BLaER1 treated with 17β-estradiol and CSF1 and Interleukin-3, amounts not matched to agents 10 nM and 100 nM (cell line): ENCODE measurements at regions not wholly inside any gene's neighbourhood (a gene's known extent, or its start where the extent isn't known, plus 50 kb on each side); places are given as distances from the start of the nearest gene placed in this dataset.
A peak's percentile ranks its signal among the peaks of the same experiment; 100 is the strongest.
"Not testable (repeated sequence)": the region's sequence is repeated elsewhere in the genome, so short reads cannot be mapped to it uniquely, and the experiment has no call there.

Source experiments
- H3K27ac ChIP-seq, 11 experiments: shearing (Covaris generic); formaldehyde crosslinking; 2 replicates each; pipeline ENCODE4 v1.8.1; 2022
- H3K27me3 ChIP-seq, 11 experiments: shearing (Covaris generic); formaldehyde crosslinking; 2 replicates each; pipeline ENCODE4 v1.8.1; 2022
- H3K36me3 ChIP-seq, 11 experiments: shearing (Covaris generic); formaldehyde crosslinking; 2 replicates each; pipeline ENCODE4 v1.8.1; 2022
- H3K4me1 ChIP-seq, 10 experiments: shearing (Covaris generic); formaldehyde crosslinking; 2 replicates each; pipeline ENCODE4 v1.8.1; 2022
- H3K4me2 ChIP-seq, 11 experiments: shearing (Covaris generic); formaldehyde crosslinking; 2 replicates each; pipeline ENCODE4 v1.8.1; 2022
- H3K4me3 ChIP-seq, 10 experiments: shearing (Covaris generic); formaldehyde crosslinking; 2 replicates each; pipeline ENCODE4 v1.8.1; 2022
- H3K9ac ChIP-seq, 11 experiments: shearing (Covaris generic); formaldehyde crosslinking; 2 replicates each; pipeline ENCODE4 v1.8.1; 2022
- H3K9me3 ChIP-seq, 11 experiments: shearing (Covaris generic); formaldehyde crosslinking; replicated peaks in 1 of 11; 2 replicates each; pipeline ENCODE4 v1.8.1; 2022
- H4K20me1 ChIP-seq, 11 experiments: shearing (Covaris generic); formaldehyde crosslinking; 2 replicates each; pipeline ENCODE4 v1.8.1; 2022
- Cebpa-rat ChIP-seq, 11 experiments: shearing (Covaris generic); IDR thresholded peaks; 2 replicates each; pipeline ENCODE4 v1.8.1; 2022

GRCh38 chr15:81783076-81783475 is 262.7 kb downstream of the MEX3B start:
- no peak for TF ChIP-seq Cebpa-rat (IDR thresholded peaks at IDR 0.05)
- Histone ChIP-seq H3K4me3 (no peak overlapping the region), H3K4me1 (peaks cover 0 to 34% (median 11%) of the 10 kb centered on the region in 10 experiments; a peak in 12 of 20 replicates), H3K27me3 (no peaks in the 10 kb centered on the region), H3K27ac (no peak overlapping the region), H4K20me1 (no peaks in the 10 kb centered on the region), H3K9ac (no peak overlapping the region), H3K4me2 (no peak overlapping the region), H3K36me3 (no peaks in the 10 kb centered on the region), H3K9me3 (peaks cover 0 to 5% (median 0%) of the 10 kb centered on the region in 11 experiments; a peak in 2 of 22 replicates)

GRCh38 chr15:81781395-81781794 is 264.4 kb downstream of the MEX3B start:
- Histone ChIP-seq H3K4me1 (peaks cover 0 to 34% (median 11%) of the 10 kb centered on the region in 10 experiments; a peak in 12 of 20 replicates), H3K27me3 (no peaks in the 10 kb centered on the region), H3K36me3 (no peaks in the 10 kb centered on the region)

GRCh38 chr15:81780966-81781365 is 264.9 kb downstream of the MEX3B start:
- H3K4me1 ChIP-seq, result peaks cover 0 to 34% (median 11%) of the 10 kb centered on the region in 10 experiments; a peak in 12 of 20 replicates
- no peak for TF ChIP-seq Cebpa-rat (IDR thresholded peaks at IDR 0.05)
- peak overlapping the region in 1 of 11 experiments; percentile 38; a peak in 2 of 22 replicates for H3K9ac ChIP-seq
- H3K4me3 ChIP-seq, result no peak overlapping the region
- H3K4me2 ChIP-seq, result peak overlapping the region in 8 of 11 experiments; percentile 1 to 68 (median 46); a peak in 10 of 22 replicates
- no peaks in the 10 kb centered on the region for H3K27me3 ChIP-seq
- H3K9me3 ChIP-seq, result peaks cover 0 to 5% (median 0%) of the 10 kb centered on the region in 11 experiments; a peak in 2 of 22 replicates
- H4K20me1 ChIP-seq, result no peaks in the 10 kb centered on the region
- no peaks in the 10 kb centered on the region for H3K36me3 ChIP-seq
- H3K27ac ChIP-seq, result peak overlapping the region in 6 of 11 experiments; percentile 17 to 78 (median 58); a peak in 10 of 22 replicates

More at GRCh38 chr15:81781395-81781794, 264.4 kb downstream of the MEX3B start:
- no peak for TF ChIP-seq Cebpa-rat (IDR thresholded peaks at IDR 0.05)
- Histone ChIP-seq H3K9me3 (peaks cover 0 to 5% (median 0%) of the 10 kb centered on the region in 11 experiments; a peak in 2 of 22 replicates), H3K27ac (peak overlapping the region in 6 of 11 experiments; percentile 17 to 78 (median 58); a peak in 9 of 22 replicates), H3K4me3 (no peak overlapping the region), H4K20me1 (no peaks in the 10 kb centered on the region), H3K9ac (peak overlapping the region in 1 of 11 experiments; percentile 38; a peak in 2 of 22 replicates), H3K4me2 (peak overlapping the region in 9 of 11 experiments; percentile 1 to 68 (median 50); a peak in 13 of 22 replicates)

- Histone ChIP-seq H3K9me3 (0 out of 22 replicates have a peak, but pooled peaks cover 0 to 4% (median 0%) of the 10 kb centered on the region in 11 experiments), H3K27me3 (no peaks in the 10 kb centered on the region), H4K20me1 (no peaks in the 10 kb centered on the region), H3K4me2 (no peak overlapping the region), H3K9ac (no peak overlapping the region), H3K36me3 (no peaks in the 10 kb centered on the region), H3K27ac (no peak overlapping the region), H3K4me3 (no peak overlapping the region), H3K4me1 (peaks cover 0 to 26% (median 11%) of the 10 kb centered on the region in 10 experiments; a peak in 12 of 20 replicates)
- no peak for TF ChIP-seq Cebpa-rat (IDR thresholded peaks at IDR 0.05)
These were observed 266.6 kb downstream of the MEX3B start for GRCh38 chr15:81779181-81779580.

- H3K4me2 ChIP-seq, result no peak overlapping the region
- peaks cover 0 to 23% (median 11%) of the 10 kb centered on the region in 10 experiments; a peak in 12 of 20 replicates for H3K4me1 ChIP-seq
- no peak overlapping the region for H3K9ac ChIP-seq
- H3K36me3 ChIP-seq, result no peaks in the 10 kb centered on the region
- no peaks in the 10 kb centered on the region for H3K27me3 ChIP-seq
- no peaks in the 10 kb centered on the region for H3K9me3 ChIP-seq
- H4K20me1 ChIP-seq, result no peaks in the 10 kb centered on the region
- TF ChIP-seq Cebpa-rat (IDR thresholded peaks at IDR 0.05), result no peak
- H3K4me3 ChIP-seq, result no peak overlapping the region
- H3K27ac ChIP-seq, result no peak overlapping the region
These were observed 268.3 kb downstream of the MEX3B start for GRCh38 chr15:81777546-81777945.

GRCh38 chr15:81776976-81777375 is 268.8 kb downstream of the MEX3B start:
- Histone ChIP-seq H3K9me3 (no peaks in the 10 kb centered on the region), H3K9ac (no peak overlapping the region), H3K4me1 (peaks cover 0 to 17% (median 8%) of the 10 kb centered on the region in 10 experiments; a peak in 12 of 20 replicates), H3K36me3 (no peaks in the 10 kb centered on the region), H3K27me3 (no peaks in the 10 kb centered on the region), H4K20me1 (no peaks in the 10 kb centered on the region), H3K4me3 (no peak overlapping the region), H3K4me2 (no peak overlapping the region), H3K27ac (no peak overlapping the region)
- no peak for TF ChIP-seq Cebpa-rat (IDR thresholded peaks at IDR 0.05)

- H3K36me3 ChIP-seq, H3K9ac ChIP-seq, H3K4me1 ChIP-seq, H3K9me3 ChIP-seq, H4K20me1 ChIP-seq, H3K27ac ChIP-seq, H3K4me2 ChIP-seq, H3K4me3 ChIP-seq, H3K27me3 ChIP-seq: not testable (repeated sequence)
These were observed 270.0 kb downstream of the MEX3B start for GRCh38 chr15:81775779-81776178.

- no peak for TF ChIP-seq Cebpa-rat (IDR thresholded peaks at IDR 0.05)
- no peaks in the 10 kb centered on the region for H3K9me3 ChIP-seq
These were observed 271.5 kb downstream of the MEX3B start for GRCh38 chr15:81774309-81774708.

GRCh38 chr15:81768773-81769172 is 277.0 kb downstream of the MEX3B start:
- Histone ChIP-seq H3K27me3 (no peaks in the 10 kb centered on the region), H4K20me1 (no peaks in the 10 kb centered on the region), H3K36me3 (no peaks in the 10 kb centered on the region), H3K4me2 (no peak overlapping the region), H3K27ac (no peak overlapping the region), H3K9ac (no peak overlapping the region), H3K4me1 (no peaks in the 10 kb centered on the region), H3K9me3 (peaks cover 0 to 7% (median 0%) of the 10 kb centered on the region in 11 experiments; a peak in 2 of 22 replicates), H3K4me3 (no peak overlapping the region)
- no peak for TF ChIP-seq Cebpa-rat (IDR thresholded peaks at IDR 0.05)

More at GRCh38 chr15:81774309-81774708, 271.5 kb downstream of the MEX3B start:
- no peaks in the 10 kb centered on the region for H3K27me3 ChIP-seq
- H3K4me1 ChIP-seq, result no peaks in the 10 kb centered on the region
- no peaks in the 10 kb centered on the region for H4K20me1 ChIP-seq
- H3K4me2 ChIP-seq, result no peak overlapping the region
- no peak overlapping the region for H3K4me3 ChIP-seq
- no peak overlapping the region for H3K27ac ChIP-seq
- no peaks in the 10 kb centered on the region for H3K36me3 ChIP-seq
- no peak overlapping the region for H3K9ac ChIP-seq
